ENCODE measurements at regions not wholly inside any gene's neighbourhood (a gene's known extent, or its start where the extent isn't known, plus 50 kb on each side); places are given as distances from the start of the nearest gene placed in this dataset.

DNA sequence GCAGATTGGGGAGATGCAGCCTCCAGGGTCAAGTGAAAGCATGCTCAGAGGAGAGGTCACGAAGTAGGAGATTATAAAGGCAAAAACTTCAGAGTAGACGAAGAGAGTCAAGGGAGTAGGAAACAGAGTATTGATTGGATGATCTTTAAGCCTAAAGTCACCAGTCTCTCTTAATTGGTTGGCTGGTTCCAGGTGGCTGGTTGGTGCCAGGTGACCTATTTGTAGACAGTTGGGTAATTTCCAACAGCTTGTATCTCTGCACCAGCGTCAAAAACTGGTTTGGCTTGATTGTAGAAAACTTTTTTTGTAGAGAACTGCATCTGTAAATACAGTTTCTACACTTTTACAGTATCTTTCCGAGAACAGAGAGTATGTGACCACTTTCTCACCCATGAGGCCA lies 75.7 kb upstream of the CCDC90B start (continued):
- TF ChIP-seq ZNF436 (CRISPR knock-in tag; IDR thresholded peaks at IDR 0.05), result no peak
- TF ChIP-seq HDAC8 (tag; IDR thresholded peaks at IDR 0.05), result no peak
- TF ChIP-seq NONO (IDR thresholded peaks at IDR 0.05; ENCODE audit: low read depth in 2 of 2, low read length in 1 of 2), result no peak
- no peak for TF ChIP-seq MED1 (CRISPR knock-in tag; IDR thresholded peaks at IDR 0.05; ENCODE audit: borderline replicate concordance)
- no peak for TF ChIP-seq DACH1 (IDR thresholded peaks at IDR 0.05; ENCODE audit: partially characterized antibody)
- TF ChIP-seq GTF2B (IDR thresholded peaks at IDR 0.05; ENCODE audit: extremely low read depth, insufficient read length), result no peak
- TF ChIP-seq SIX5 (IDR thresholded peaks at IDR 0.05; ENCODE audit: borderline replicate concordance in 1 of 2, insufficient read depth in 1 of 2, low read depth in 1 of 2, low read length in 2 of 2), result no peak
- TF ChIP-seq CSDE1 (IDR thresholded peaks at IDR 0.05), result no peak
- TF ChIP-seq RBFOX2 (IDR thresholded peaks at IDR 0.05; ENCODE audit: low read depth, low read length), result no peak

DNA sequence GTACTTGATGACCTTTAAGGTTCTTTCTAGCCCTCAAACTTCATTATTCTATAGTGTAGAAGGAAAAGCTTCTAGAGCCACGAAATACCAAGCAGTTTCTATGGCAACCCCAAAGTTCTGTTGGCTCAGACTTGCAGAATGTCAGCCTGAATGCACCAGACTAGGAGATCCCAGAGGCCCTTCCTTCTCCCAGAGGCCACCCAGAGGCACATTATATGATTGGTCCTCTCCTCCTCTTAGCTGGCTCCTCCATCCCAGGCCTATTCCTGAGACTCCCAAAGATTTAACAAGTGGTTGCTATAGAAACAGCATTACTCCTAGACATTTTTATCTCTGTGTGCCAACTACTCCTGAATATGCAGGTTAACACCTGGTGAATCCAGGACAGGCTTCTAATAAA lies 69.2 kb upstream of the CCDC90B start:
- Histone ChIP-seq H3K4me3 (no peak overlapping the region), H3K4me1 (replicated peaks in 1 of 2; ENCODE audit: control insufficient read depth in 2 of 2, insufficient read depth in 2 of 2, low read length in 2 of 2) (no peaks in the 10 kb centered on the region), H3K9me3 (replicated peaks; ENCODE audit: control insufficient read depth, insufficient read depth, low read depth, low read length) (no peaks in the 10 kb centered on the region), H3K79me2 (ENCODE audit: control insufficient read depth, insufficient read depth, low read length) (no peaks in the 10 kb centered on the region), H4K20me1 (replicated peaks; ENCODE audit: control insufficient read depth, insufficient read depth, low read length) (no peaks in the 10 kb centered on the region), H3K36me3 (ENCODE audit: control insufficient read depth, insufficient read depth, low read length) (no peaks in the 10 kb centered on the region), H2AFZ (ENCODE audit: low read depth, low read length) (no peak overlapping the region), H3K27me3 (ENCODE audit: control insufficient read depth in 2 of 2, insufficient read depth in 2 of 2, low read length in 2 of 2) (no peaks in the 10 kb centered on the region), H3K27ac (ENCODE audit: extremely low read depth, low read depth, low read length) (no peak overlapping the region), H3K4me2 (ENCODE audit: insufficient read depth, low read length) (no peak overlapping the region), H3K9ac (ENCODE audit: insufficient read depth in 1 of 2, low read depth in 2 of 2, low read length in 2 of 2) (no peak overlapping the region), H3K9me1 (ENCODE audit: control insufficient read depth, insufficient read depth, low read length) (no peaks in the 10 kb centered on the region)
- BruUV-seq (replicated peaks), result no TSS peak
- intact Hi-C loops (cut with micrococcal nuclease), result no loop called here
- no peak for ATAC-seq
- no peak for FAIRE-seq
- no peak for DNase-seq (ENCODE audit: extremely low read depth in 1 of 4, low spot score in 3 of 4)
- ChIA-PET POLR2A (no interaction called here), CTCF (ENCODE audit: low intra/inter-chr PET ratio) (no interaction called here)
- 0% methylated on average over 1 of the region's 1 CpG for WGBS (ENCODE audit: insufficient coverage, low coverage, missing lambda C conversion rate)
- TF ChIP-seq ZNF175 (CRISPR knock-in tag; IDR thresholded peaks at IDR 0.05; ENCODE audit: low read depth) (no peak), RFX1 (IDR thresholded peaks at IDR 0.05) (peak; percentile 23; the same call in 1 of the 2 replicates)
- in situ Hi-C loops (cut with MboI), result no loop called here
